SK-N-SH (cell line): ENCODE measurements at regions not wholly inside any gene's neighbourhood (a gene's known extent, or its start where the extent isn't known, plus 50 kb on each side); places are given as distances from the start of the nearest gene placed in this dataset.

Source experiments
- CTCF ChIA-PET: fragments of 300-600, 350-600 bp; formaldehyde crosslinking; extraction: SDS; loops from one replicate; lab custom pipeline; 2021; lab: Yijun Ruan, JAX
- POLR2A ChIA-PET: fragments of 350-600 bp; sonication (Branson Sonifier 250); formaldehyde crosslinking; extraction: SDS; loops from one replicate; lab custom pipeline; 2020; ENCODE audit warnings: antibody characterized with exemption, inconsistent platforms; lab: Yijun Ruan, JAX
- DNase-seq: peaks from one replicate; pipeline ENCODE4 v3.0.0; 2012
- H2AFZ ChIP-seq: fragments of 200-600 bp; sonication (generic); 2 replicates; pipeline ENCODE4 v1.8.1; 2016; ENCODE audit warnings: antibody characterized with exemption, mild to moderate bottlenecking, low read depth
- H3F3A ChIP-seq: fragments of 200-600 bp; sonication (generic); replicated peaks from 2 replicates; pipeline ENCODE3; 2016; ENCODE audit warnings: antibody characterized with exemption, mild to moderate bottlenecking; ENCODE audit not compliant: insufficient read depth
- H3K27ac ChIP-seq, 2 experiments: fragments of 200-500 bp in 1 of 2; fragments of 200-600 bp in 1 of 2; sonication (Bioruptor generic) in 1 of 2; sonication (generic), shearing (Covaris generic) in 1 of 2; 2 replicates each; pipeline versions ENCODE4 v1.5.1 to v1.6.1; 2014 to 2016; ENCODE audit warnings: low read depth in 2 of 2, inconsistent platforms in 1 of 2, low read length in 1 of 2, mild to moderate bottlenecking in 1 of 2, mixed read lengths in 1 of 2
- H3K27me3 ChIP-seq: fragments of 200-600 bp; sonication (generic), shearing (Covaris generic); 2 replicates; pipeline ENCODE4 v1.6.1; 2016; ENCODE audit warnings: mixed run types; ENCODE audit not compliant: insufficient read depth
- H3K36me3 ChIP-seq, 2 experiments: fragments of 200-500 bp in 1 of 2; fragments of 200-600 bp in 1 of 2; sonication (Bioruptor generic) in 1 of 2; sonication (generic) in 1 of 2; replicated peaks in 1 of 2; 2 replicates each; pipeline versions ENCODE3 to v1.5.1; 2014 to 2016; ENCODE audit warnings: low read length in 1 of 2, mild to moderate bottlenecking in 1 of 2; ENCODE audit not compliant: insufficient read depth in 2 of 2, control insufficient read depth in 1 of 2
- H3K4me1 ChIP-seq, 2 experiments: fragments of 200-500 bp in 1 of 2; fragments of 200-600 bp in 1 of 2; sonication (Bioruptor generic) in 1 of 2; sonication (generic), shearing (Covaris generic) in 1 of 2; 2 replicates each; pipeline versions ENCODE4 v1.5.1 to v1.6.1; 2014 to 2016; ENCODE audit warnings: low read depth in 1 of 2, low read length in 1 of 2, mixed run types in 1 of 2; ENCODE audit not compliant: insufficient read depth in 2 of 2, control insufficient read depth in 1 of 2
- H3K4me2 ChIP-seq: fragments of 200-600 bp; sonication (generic), shearing (Covaris generic); 2 replicates; pipeline ENCODE4 v1.6.1; 2017; ENCODE audit warnings: mixed run types
- H3K4me3 ChIP-seq, 2 experiments: fragments of 200-500 bp in 1 of 2; fragments of 200-600 bp in 1 of 2; sonication (Bioruptor generic) in 1 of 2; sonication (generic), shearing (Covaris generic) in 1 of 2; 2 replicates each; pipeline versions ENCODE4 v1.5.1 to v1.8.1; 2014 to 2016; ENCODE audit warnings: low read depth in 2 of 2, inconsistent platforms in 1 of 2, low read length in 1 of 2, mild to moderate bottlenecking in 1 of 2, mixed read lengths in 1 of 2, moderate library complexity in 1 of 2
- H3K79me2 ChIP-seq: fragments of 200-600 bp; sonication (generic); 2 replicates; pipeline ENCODE4 v1.8.1; 2017; ENCODE audit warnings: mild to moderate bottlenecking; ENCODE audit not compliant: insufficient read depth
- H3K9ac ChIP-seq: fragments of 200-600 bp; sonication (generic); 2 replicates; pipeline ENCODE4 v1.6.1; 2017; ENCODE audit warnings: mixed run types
- H3K9me2 ChIP-seq: fragments of 200-600 bp; sonication (generic); 2 replicates; pipeline ENCODE4 v1.6.1; 2017; ENCODE audit warnings: mixed run types
- H3K9me3 ChIP-seq: fragments of 200-600 bp; sonication (generic); 2 replicates; pipeline ENCODE4 v1.6.1; 2017; ENCODE audit warnings: mixed run types, mild to moderate bottlenecking, moderate library complexity
- H4K20me1 ChIP-seq: fragments of 200-600 bp; sonication (generic); 2 replicates; pipeline ENCODE4 v1.6.1; 2017; ENCODE audit warnings: mild to moderate bottlenecking, mixed run types; ENCODE audit not compliant: insufficient read depth
- CHD2 ChIP-seq: fragments of 150-350 bp; IDR thresholded peaks from 2 replicates; pipeline ENCODE4 v1.6.1; 2018; ENCODE audit warnings: low read length; ENCODE audit not compliant: partially characterized antibody
- CTCF ChIP-seq: fragments of 200-600 bp; sonication (generic); IDR thresholded peaks from 2 replicates; pipeline ENCODE4 v1.6.1; 2017; ENCODE audit warnings: antibody characterized with exemption, mild to moderate bottlenecking, moderate library complexity
- EP300 ChIP-seq, 2 experiments: IDR thresholded peaks; 2 replicates each; pipeline versions ENCODE4 v1.4.0 to v1.6.1; 2012; ENCODE audit warnings: borderline replicate concordance in 1 of 2, low read depth in 1 of 2, low read length in 1 of 2
- GABPA ChIP-seq: IDR thresholded peaks from 2 replicates; pipeline ENCODE4 v1.4.0; 2012; ENCODE audit warnings: low read depth, mild to moderate bottlenecking
- GATA2 ChIP-seq: sonication (generic); formaldehyde crosslinking; IDR thresholded peaks from 2 replicates; pipeline ENCODE4 v1.5.0; 2020; ENCODE audit warnings: mild to moderate bottlenecking, missing genetic modification reagents
- JUND ChIP-seq: IDR thresholded peaks from 2 replicates; pipeline ENCODE4 v1.4.0; 2012
- MEF2A ChIP-seq: IDR thresholded peaks from 2 replicates; pipeline ENCODE4 v1.4.0; 2012; ENCODE audit warnings: low read depth, borderline replicate concordance
- NFIC ChIP-seq: IDR thresholded peaks from 2 replicates; pipeline ENCODE4 v1.4.0; 2012; ENCODE audit warnings: borderline replicate concordance
- PBX3 ChIP-seq: IDR thresholded peaks from 2 replicates; pipeline ENCODE4; 2012
- RCOR1 ChIP-seq: fragments of 150-350 bp; IDR thresholded peaks from 2 replicates; pipeline ENCODE4 v1.6.1; 2017; ENCODE audit warnings: antibody characterized with exemption, low read length
- RXRA ChIP-seq: IDR thresholded peaks from 2 replicates; pipeline ENCODE4 v1.4.0; 2012; ENCODE audit warnings: low read depth, mild to moderate bottlenecking, borderline replicate concordance
- SMC3 ChIP-seq: IDR thresholded peaks from 2 replicates; pipeline ENCODE4 v1.6.1; 2012; ENCODE audit warnings: low read depth, low read length, improper control_type of control experiment
- TAF1 ChIP-seq: IDR thresholded peaks from 2 replicates; pipeline ENCODE4 v1.6.1; 2012; ENCODE audit warnings: low read depth, mild to moderate bottlenecking, low read length, moderate library complexity, borderline replicate concordance
- USF1 ChIP-seq: IDR thresholded peaks from 2 replicates; pipeline ENCODE4 v1.4.0; 2012; ENCODE audit warnings: low read depth, borderline replicate concordance
- USF2 ChIP-seq: fragments of 150-350 bp; IDR thresholded peaks from 2 replicates; pipeline ENCODE4 v1.6.1; 2017; ENCODE audit warnings: antibody characterized with exemption, low read length, low read depth, borderline replicate concordance
- YY1 ChIP-seq: IDR thresholded peaks from 2 replicates; pipeline ENCODE4 v1.4.0; 2012; ENCODE audit warnings: low read depth, mild to moderate bottlenecking
- ZBTB33 ChIP-seq: IDR thresholded peaks from 2 replicates; pipeline ENCODE4 v1.4.0; 2012; ENCODE audit warnings: low read depth, borderline replicate concordance
- WGBS: methylation state at CpG from one replicate; pipeline ENCODE4 v1.1.6; 2017; ENCODE audit warnings: low lambda C conversion rate; 5-methylcytosine and 5-hydroxymethylcytosine counted together

GRCh38 chr7:22921386-22922086 is 92.4 kb downstream of the HYCC1 start:
- Histone ChIP-seq H3K27ac (no peak overlapping the region), H3K9ac (no peak overlapping the region), H3K4me3 (no peak overlapping the region), H3K9me2 (no peaks in the 10 kb centered on the region), H3K79me2 (no peaks in the 10 kb centered on the region), H4K20me1 (no peaks in the 10 kb centered on the region), H3K36me3 (no peaks in the 10 kb centered on the region), H2AFZ (no peak overlapping the region), H3K27me3 (peaks cover 9% of the 10 kb centered on the region; the same call in 1 of the 2 replicates), H3F3A (no peaks in the 10 kb centered on the region), H3K9me3 (no peaks in the 10 kb centered on the region), H3K4me2 (no peak overlapping the region), H3K4me1 (no peaks in the 10 kb centered on the region)
- no peak for TF ChIP-seq USF2
- no peak for TF ChIP-seq NFIC
- no peak for TF ChIP-seq EP300 (IDR thresholded peaks at IDR 0.05; ENCODE audit: borderline replicate concordance in 1 of 2, low read depth in 1 of 2, low read length in 1 of 2)
- no peak for TF ChIP-seq JUND
- TF ChIP-seq CTCF, result no peak
- no peak for TF ChIP-seq SMC3
- no peak for TF ChIP-seq YY1
- no peak for TF ChIP-seq RCOR1
- TF ChIP-seq GABPA, result no peak
- TF ChIP-seq MEF2A, result no peak
- no peak for TF ChIP-seq GATA2 (CRISPR knock-in tag)
- no peak for TF ChIP-seq CHD2
- TF ChIP-seq TAF1, result no peak
- TF ChIP-seq PBX3, result no peak
- TF ChIP-seq USF1, result no peak
- no peak for TF ChIP-seq RXRA
- TF ChIP-seq ZBTB33, result no peak
- ChIA-PET CTCF (interaction anchor here (0.7 kb wide), 1 partner anchor 21 kb away, joined by 3 read pairs; no protein-coding TSS in a partner anchor), POLR2A (no interaction called here)
- no peak for DNase-seq
- 9% methylated on average over 1 of the region's 1 CpG for WGBS
